NCI-H1105 (cell line): ENCODE measurements at regions not wholly inside any gene's neighbourhood (a gene's known extent, or its start where the extent isn't known, plus 50 kb on each side); places are given as distances from the start of the nearest gene placed in this dataset.
A peak's percentile ranks its signal among the peaks of the same experiment; 100 is the strongest.

ENCODE experiments used
- DNase-seq: peaks from one replicate; lab custom pipeline; 2025; lab: John Stamatoyannopoulos, UW

DNA sequence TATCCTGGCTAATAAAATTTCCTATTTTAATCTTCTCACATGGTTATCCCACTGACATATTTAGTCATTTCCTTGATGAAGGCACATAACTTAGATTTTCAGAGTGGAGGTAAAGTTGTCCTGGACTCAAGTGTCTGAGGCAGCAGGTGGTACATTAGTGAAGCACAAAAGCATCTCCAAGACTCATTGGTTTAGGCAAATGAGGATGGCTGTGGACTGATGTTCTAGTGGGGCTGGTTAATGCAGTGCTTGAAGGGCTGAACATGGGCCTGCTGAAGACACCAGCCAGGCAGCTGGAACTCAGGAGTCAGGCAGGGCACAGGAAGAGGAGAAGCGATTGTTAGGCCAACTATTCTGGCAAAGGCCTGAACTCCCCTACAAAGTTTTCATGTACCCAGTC is 76.3 kb upstream of the SESN3 start:
- DNase-seq: no peak

DNA sequence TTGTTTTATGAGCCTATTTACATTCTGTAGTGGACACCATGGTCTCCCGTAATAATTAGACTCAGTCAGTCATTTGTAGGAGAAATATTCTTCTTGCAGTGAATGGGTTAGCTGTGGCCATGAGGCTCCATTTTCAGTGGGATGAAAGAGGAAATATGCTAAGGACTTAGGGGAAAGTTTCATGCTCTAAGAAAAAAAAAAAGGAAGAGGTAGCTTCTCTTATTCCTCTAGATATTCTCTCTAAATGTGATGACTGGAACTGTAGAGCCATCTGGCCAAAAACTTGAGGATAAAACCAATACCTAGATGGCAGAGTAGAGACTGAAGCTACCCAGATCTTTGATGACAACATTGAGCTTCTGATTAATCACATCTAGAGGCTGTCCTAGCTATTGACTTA is 75.8 kb upstream of the SESN3 start:
- DNase-seq: no peak

DNA sequence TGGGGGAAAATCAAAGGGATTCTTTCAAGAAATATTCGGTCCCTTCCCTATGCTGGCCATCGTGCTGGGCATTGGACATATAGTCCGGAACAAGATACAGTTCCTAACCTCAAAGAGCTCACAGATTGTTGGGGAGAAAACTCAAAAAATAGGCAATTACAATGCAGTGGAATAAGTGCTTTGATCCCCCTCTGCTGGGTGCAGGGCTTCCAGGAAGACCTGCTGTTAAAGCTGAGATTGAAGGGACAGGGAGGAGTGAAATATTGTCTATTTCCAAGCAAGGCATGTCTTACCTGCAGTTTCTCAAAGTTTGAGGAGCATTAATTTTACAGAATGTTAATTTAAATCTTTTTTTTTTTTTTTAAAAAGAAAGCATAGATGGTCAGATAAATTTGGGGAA is 75.1 kb upstream of the SESN3 start:
- DNase-seq: no peak

DNA sequence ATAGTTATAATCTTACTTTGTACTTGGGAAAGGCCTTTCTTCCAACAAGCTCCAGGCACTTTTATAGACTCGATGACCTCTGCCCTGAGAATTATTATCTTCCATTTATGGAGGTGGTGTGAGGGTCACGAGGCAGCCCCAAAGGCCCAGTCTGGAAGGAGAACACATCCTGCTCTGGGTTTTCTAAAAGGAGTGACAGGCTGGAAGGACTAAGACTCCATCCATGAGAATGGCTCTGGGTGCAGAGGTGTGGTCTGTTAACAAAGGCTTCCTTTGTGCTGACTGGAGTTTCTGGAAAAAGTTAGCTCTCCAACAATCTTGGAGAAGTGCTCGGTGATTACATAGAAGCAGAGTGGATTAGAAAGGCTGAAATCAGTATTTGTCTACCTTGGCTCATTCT is 74.7 kb upstream of the SESN3 start:
- DNase-seq: no peak

DNA sequence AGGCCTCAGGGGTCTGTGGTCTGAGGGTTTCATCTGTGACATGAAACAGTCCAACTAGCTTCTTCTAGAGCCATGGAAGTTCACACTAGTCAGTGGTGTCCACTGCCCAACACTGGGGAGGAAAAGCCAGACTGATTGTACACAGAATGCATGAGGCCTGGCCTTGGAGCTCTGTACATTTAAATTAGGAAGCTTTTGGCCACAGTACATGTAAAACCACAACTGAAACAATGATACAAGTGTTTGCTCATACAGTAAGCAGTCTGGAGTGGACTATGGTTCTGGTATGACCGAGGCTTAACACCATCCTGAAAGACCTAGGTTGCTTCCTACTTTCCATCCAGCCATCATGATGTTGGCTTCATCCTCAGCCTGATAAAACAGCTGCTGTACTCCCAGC is 73.8 kb upstream of the SESN3 start:
- no peak for DNase-seq

DNA sequence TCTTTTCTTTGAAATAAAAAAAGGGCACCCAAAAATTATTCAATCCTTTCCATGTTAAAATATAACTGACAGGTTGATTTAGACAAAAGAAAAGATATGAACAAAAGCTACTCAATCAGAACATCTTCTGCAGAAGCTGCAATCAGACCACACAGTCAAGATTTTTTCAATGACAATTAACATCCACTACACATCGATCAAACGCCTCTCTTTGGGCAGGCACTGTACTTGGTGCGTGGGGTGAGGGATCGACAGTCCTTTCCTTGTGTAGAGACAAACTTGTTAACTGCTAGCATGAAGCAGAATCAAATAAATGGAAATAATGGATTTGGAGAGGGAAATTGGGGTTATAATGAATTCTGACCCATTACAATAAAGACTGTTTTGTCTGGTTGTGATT is 71.2 kb upstream of the SESN3 start:
- no peak for DNase-seq

DNA sequence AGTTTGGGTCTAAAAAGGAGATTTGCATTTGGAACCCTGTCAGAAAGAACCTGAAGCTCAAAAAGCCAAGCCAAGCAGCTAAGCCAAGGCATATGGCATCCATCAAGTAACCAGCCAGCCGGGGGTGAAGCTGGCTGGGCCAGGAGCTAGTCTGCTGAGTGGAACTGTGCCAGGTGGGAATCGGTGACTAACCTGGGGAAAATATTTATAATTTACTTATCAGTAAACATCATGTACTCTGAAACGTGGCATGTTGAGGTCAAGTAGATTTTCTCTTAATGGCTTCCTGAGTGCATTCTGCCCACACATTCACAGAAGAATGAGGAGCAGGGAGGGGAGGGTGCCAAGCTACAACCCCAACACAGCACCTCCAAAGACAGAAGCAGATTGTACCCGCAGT is 70.5 kb upstream of the SESN3 start:
- DNase-seq: peak; percentile 3

DNA sequence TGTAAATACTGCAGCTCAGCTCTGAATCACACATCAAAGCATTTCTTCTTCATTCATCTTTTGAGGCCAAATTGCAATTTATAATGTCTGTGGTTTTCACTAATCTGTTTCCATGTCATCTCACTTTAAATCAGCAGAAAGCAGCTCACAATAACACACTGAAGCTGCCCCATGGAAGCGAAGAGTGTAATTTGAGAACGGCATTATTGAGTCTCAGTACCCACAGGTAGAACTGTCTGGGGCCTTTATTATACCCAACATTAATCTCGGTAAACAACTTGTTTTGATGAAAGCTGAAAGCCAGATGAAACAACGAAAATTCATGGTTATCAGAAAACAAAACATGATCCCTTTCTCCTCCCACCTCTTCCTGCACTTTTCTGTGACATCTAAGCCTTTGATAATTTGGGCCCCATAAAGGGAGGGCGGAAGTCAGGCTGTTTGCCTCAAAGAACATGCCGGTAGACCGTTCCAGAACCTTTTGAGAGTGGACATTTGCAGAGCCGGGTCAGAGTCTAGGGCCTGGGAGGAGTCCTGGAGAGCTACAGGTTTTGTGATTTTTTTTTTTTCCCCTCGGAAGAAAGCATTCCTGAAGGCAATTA is 68.2 kb upstream of the SESN3 start:
- DNase-seq: peak; percentile 37

DNA sequence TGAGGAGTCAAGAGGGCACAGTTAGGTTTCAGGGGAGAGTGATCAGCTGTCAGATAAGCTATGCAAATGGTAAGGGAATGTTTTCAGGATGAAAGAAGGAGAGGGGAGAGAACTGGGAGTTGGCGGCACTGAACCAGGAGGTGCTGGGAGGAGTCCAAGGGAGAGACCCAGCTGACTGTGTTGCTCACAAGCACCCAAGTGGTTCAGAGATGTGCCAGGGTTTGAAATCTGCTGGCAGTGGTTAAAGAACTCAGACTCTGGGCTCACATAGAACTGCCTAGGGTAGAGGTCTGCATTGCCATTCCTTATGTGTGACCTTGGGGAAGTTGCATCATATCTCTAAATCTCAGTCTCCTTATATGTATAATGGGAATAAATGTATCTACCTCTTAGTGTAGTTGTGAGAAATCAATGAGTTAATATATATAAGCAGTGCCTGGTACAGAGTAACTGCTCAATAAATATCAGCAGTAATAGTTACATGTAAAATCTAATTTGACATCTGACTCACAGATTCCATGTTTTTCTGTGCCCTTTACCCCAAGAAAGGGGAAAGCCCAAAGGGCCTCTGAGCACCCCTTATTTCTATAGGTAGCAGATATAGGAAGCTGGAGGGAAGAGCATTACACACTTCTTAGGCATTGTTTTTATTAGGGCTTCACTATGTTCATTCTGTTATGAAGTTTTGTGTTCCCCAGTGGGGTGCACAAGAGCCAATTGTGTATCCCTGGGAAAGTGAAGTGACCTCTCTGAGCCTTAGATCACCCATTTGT is 66.9 kb upstream of the SESN3 start:
- DNase-seq: no peak

DNA sequence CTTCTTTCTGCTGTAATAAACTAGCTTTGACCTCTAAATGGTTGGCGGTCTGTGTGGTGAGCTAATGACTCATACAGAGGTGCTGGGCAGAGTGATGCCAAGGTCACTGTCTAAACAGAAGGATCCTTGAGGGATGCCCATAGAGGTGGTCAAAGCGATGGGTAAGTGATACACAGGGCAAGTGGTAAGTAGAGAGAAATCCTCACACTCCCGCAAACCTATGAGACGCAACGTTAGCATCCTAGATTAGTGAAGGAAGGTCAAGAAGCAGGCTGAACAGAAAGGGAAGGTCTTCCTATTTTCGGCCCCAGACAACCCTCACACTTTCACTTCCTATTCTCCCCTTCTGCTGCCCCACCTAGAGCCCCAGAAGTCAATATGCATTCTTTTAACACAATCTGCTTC is 65.6 kb upstream of the SESN3 start:
- no peak for DNase-seq

DNA sequence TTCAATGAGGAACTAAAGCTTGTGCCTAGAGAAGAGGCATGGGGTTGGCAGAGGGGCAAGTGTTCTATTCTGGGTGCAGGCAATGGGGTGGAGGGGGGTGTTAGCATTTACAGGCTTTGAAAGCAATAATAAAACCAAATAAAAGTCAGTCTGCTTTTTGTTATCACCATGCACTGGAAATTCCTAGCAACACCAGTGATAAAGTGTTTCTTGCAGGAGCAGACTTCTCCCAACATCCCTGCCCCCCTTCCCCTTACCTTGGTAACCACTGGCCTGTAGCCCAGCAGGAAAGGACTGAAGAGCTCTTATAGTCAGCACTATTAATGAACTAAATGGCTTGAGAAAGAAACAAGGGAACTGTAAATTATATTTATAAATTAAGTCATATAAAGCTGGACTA is 65.2 kb upstream of the SESN3 start:
- peak; percentile 80 for DNase-seq

DNA sequence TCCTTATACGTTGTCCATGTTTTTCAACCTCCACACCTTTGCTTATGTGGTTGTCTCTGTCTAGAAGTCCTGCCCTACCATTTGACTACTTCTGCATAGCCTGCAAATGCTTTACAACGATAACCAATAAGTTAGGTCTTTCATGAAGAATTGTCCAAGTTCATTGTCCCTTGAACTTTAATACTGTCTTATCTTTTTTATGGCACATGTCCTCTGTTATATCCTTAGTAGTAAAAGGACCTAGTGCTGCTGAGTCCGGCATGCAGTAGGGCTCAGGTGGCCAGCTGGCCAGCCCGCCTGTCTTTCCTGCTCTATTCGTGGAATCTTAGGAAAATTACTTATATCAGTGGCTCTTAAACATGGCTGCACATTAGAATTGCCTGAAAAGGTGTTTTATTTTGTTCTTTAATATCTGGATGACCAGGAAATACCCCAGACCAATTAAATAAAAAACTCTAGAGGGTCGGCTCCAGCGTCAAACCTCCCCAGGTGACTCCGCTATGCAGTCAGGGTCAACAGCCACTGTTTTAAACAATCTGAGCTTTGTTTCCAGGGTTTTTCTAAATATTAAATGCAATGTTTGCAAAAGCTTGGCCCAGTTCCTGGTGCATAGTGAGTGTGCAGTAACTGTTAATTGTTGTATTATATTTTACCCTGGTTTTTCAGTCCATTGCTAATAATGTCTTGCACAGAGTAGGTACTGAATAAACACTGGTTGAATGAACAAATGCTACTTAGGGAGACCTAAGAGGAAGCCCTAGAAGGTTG is 64.6 kb upstream of the SESN3 start:
- no peak for DNase-seq

DNA sequence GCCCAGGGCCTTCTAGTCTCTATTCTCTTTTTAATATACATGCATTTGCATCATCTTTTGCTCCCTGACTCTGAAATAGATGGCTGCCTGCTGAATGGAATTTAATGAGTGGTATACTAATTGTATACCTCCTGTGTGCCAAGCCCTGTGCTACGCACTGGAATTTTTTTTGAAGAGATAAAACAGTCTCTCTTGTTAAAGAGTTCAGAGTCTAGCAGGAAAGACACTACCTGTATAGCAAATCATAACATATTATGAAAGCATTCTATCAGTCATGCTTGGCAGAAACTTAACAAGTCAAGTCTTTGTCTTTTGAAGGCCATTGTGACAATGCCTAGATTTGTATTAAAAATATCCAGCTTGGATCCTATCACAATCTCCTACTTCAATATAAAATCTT is 63.7 kb upstream of the SESN3 start:
- no peak for DNase-seq

DNA sequence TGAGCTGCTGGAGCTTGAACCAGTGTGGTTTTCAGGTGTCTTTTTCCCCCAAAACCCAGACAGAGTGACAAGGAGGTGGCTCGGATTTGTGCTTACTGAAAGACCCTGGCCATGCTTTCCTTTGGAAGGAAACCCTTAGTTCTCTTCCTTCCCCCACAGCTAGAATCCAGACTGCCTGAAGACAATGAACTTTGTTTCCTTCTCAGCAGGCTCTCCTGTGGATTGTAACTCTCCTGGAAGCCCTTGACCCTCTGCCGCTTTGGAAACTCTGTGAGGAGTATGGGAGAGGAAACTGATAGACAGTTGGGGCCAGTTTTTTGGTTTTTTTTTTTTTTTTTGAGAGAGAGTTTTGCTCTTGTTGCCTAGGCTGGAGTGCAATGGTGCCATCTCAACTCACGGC is 62.1 kb upstream of the SESN3 start:
- DNase-seq: no peak

DNA sequence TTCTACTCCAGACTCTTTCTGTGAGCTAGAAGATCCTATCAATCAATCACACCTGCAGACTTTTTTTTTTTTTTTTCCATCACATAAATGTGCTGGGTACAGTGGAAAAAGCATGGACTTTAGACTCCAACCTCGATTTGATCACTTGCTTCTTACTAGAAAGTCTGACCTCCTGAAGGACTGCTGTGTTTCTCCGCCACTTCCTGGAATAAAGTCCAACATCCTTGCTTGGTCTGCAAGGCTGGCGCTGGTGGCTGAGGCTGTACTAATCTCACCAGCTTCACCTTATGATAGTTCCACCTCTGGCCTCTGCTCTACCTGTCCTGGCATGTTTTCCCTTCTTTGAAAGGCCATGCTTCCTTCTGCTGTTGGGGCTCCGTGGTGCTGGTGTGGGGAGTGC is 60.9 kb upstream of the SESN3 start:
- no peak for DNase-seq

DNA sequence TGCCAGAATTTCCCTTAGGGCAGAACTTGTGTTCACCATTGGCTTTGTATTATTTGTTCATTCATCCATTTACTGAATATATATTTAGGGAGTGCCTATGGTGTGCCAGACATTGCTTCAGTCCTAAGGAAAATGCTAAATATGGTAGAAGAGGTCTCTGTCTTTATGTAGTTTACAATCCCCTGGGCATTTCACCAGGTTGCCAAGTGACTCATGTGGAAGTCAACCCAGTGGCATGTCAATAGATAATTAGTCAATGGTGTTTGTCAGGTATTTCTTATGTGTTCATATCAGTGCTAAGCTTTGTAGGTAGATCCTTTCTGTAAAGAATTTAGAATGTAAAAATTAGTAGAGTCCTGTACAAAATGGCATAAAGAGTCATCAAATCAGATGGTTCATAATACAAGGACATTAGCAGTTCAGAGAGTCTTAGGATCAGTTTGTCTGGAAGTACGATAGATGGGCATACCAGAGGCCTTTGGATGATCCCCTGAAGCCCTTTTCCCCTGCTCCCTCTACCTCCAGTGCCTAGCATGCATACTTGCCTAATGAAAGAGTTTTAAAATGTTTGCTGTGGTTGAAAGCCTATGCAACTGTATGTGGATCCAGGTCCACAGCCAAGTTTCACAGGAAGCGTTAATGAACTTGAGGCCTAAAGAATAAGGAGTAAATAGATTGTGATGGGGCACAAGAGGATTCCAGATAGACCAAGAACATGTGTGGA is 58.5 kb upstream of the SESN3 start:
- DNase-seq: no peak

DNA sequence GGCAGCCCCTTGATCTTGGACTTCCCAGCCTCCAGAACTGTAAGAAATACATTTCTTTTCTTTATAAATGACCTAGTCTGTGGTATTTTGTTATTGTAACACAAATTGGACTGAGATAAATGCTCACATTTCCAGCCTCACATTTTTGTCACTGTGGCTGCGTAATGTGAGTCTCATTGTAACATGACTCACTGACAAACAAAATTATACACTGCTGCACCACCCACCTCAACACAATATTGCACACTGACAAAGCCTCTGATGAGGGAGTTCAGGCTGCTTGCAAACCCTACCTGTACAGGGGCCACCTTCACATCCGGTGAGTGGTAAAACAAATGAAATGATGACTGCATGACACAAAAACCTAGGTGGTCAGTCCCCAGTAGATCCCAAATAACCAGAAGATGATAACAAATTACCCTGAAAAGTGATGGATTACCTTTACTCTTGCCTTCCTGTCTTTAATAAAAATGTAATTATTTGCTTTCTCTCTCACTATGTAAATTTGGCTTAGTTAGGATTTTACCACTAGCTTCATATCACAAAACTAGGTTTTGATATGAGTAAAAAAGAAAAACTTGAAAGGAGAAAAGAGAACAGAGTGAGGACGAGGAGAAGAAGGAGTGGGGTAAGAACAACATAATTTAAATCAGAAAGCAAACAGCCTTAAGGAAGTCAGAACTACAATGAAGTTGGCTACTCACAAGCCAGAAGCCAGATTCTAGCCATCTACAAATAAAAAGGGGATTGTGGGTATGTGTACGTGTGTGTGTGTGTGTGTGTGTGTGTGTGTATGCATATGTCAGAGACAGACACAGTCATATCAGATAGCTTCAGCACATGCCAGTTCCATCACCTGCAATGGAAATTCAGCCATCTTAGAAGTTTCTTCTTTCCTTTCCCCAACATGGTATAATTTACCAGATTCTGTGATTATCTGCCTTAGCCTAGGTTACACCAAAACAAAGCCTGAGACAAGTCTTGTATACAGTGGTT is 53.4 kb upstream of the SESN3 start:
- no peak for DNase-seq

DNA sequence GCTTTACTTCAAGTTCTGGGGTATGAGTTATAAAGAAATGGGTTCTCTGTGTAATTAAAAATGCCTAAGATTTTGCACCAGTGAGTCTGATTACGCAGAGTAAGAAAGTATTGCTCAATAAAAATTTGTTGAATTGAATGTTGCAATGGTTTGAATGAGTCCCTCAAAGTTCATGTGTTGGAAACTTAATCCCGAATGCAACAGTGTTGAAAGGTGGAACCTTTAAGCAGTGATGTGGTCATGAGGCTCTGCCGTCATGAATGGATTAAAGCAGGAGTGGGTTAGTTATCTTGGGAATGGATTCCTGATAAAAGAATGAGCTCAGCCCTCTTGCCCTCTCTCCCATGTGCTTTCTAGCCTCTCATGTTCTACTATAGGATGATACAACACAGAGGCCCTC is 52.6 kb upstream of the SESN3 start:
- DNase-seq: no peak

DNA sequence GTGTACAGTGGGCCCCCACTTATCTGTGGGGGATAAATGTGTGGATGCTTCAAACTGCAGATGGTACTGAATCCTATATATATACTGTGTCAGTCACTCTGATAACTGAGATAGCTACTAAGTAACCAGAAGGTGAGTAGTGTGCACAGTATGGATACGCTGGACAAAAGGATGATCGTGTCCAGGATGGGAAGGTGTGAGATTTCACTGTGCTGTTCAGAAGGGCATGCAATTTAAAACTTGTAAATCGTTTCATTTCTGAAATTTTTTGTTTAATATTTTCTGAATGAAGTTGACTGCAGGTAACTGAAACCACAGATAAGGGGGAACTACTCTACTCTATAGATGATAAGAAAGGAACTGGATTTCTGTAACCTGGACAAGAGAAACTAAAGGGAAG is 52.1 kb upstream of the SESN3 start:
- DNase-seq: no peak

DNA sequence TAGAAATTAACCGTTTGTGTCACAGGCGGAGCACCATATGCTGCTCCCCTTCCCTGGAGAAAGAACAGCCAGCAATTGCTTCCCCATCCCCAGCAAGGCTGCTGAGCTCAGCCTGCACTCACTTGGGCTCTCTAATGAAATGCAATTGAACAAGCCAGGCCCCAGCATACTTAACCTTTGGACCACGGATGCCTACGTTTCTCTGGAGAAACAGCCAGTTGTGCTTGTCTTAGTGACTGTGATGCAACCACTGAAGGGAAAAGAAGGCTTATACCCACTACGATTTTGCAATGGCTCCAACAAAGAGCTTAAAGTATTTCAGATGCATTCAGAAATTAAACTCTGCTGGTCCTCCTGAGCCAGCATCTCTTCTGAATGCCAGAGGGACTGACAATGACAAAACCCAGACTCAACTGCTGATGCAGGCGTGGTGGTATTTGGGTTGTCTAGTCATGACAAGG is 51.3 kb upstream of the SESN3 start:
- DNase-seq: no peak
